GM21381 (cell line): ENCODE measurements at regions not wholly inside any gene's neighbourhood (a gene's known extent, or its start where the extent isn't known, plus 50 kb on each side); places are given as distances from the start of the nearest gene placed in this dataset.
"Not testable (repeated sequence)": the region's sequence is repeated elsewhere in the genome, so short reads cannot be mapped to it uniquely, and the experiment has no call there.

Experiments used
- ATAC-seq: cut with Tn5 transposase; IDR thresholded peaks from one replicate; pipeline ENCODE4 v1.9.1; 2021; ENCODE audit warnings: mild to moderate bottlenecking, moderate library complexity; ENCODE audit not compliant: unreplicated experiment

- ATAC-seq: no peak
Observed at GRCh38 chr3:152574461-152575079, 260.4 kb upstream of the P2RY1 start.

- ATAC-seq: no peak
Observed at GRCh38 chr3:152578769-152579168, 256.2 kb upstream of the P2RY1 start.

- no peak for ATAC-seq
Observed at GRCh38 chr3:152581951-152582350, 253.0 kb upstream of the P2RY1 start.

- no peak for ATAC-seq
Observed at GRCh38 chr3:152583963-152584362, 251.0 kb upstream of the P2RY1 start.

GRCh38 chr3:152586974-152587373 lies 248.0 kb upstream of the P2RY1 start:
- ATAC-seq: no peak

GRCh38 chr3:152587861-152588260 lies 247.1 kb upstream of the P2RY1 start:
- ATAC-seq: no peak

GRCh38 chr3:152589644-152590043 lies 245.3 kb upstream of the P2RY1 start:
- no peak for ATAC-seq

GRCh38 chr3:152591515-152591914 lies 243.4 kb upstream of the P2RY1 start:
- ATAC-seq: no peak

- no peak for ATAC-seq
Observed at GRCh38 chr3:152593242-152593641, 241.7 kb upstream of the P2RY1 start.

GRCh38 chr3:152595975-152596821 lies 238.7 kb upstream of the P2RY1 start:
- peak; percentile 100 for ATAC-seq

GRCh38 chr3:152596832-152597231 lies 238.1 kb upstream of the P2RY1 start:
- not testable (repeated sequence) for ATAC-seq

- no peak for ATAC-seq
Observed at GRCh38 chr3:152606146-152606545, 228.8 kb upstream of the P2RY1 start.

GRCh38 chr3:152607179-152607578 lies 227.8 kb upstream of the P2RY1 start:
- ATAC-seq: no peak

GRCh38 chr3:152608696-152609594 lies 226.0 kb upstream of the P2RY1 start:
- no peak for ATAC-seq

GRCh38 chr3:152609891-152610290 lies 225.0 kb upstream of the P2RY1 start:
- no peak for ATAC-seq

- no peak for ATAC-seq
Observed at GRCh38 chr3:152610622-152611021, 224.3 kb upstream of the P2RY1 start.

- no peak for ATAC-seq
Observed at GRCh38 chr3:152611905-152612304, 223.0 kb upstream of the P2RY1 start.

- ATAC-seq: no peak
Observed at GRCh38 chr3:152613851-152614250, 221.1 kb upstream of the P2RY1 start.

GRCh38 chr3:152615681-152616080 lies 219.2 kb upstream of the P2RY1 start:
- no peak for ATAC-seq

- no peak for ATAC-seq
Observed at GRCh38 chr3:152617609-152618008, 217.3 kb upstream of the P2RY1 start.

GRCh38 chr3:152618529-152618928 lies 216.4 kb upstream of the P2RY1 start:
- ATAC-seq: no peak
